HTR-8/SVneo (cell line): ENCODE measurements at regions not wholly inside any gene's neighbourhood (a gene's known extent, or its start where the extent isn't known, plus 50 kb on each side); places are given as distances from the start of the nearest gene placed in this dataset.

Experiments used
- DNase-seq: peaks from one replicate; pipeline ENCODE4 v3.0.0; 2011; ENCODE audit warnings: low spot score, mixed read lengths; ENCODE audit not compliant: insufficient read length
- FAIRE-seq: peaks from 2 replicates; lab custom pipeline; 2011; peaks lifted over from hg19 to GRCh38; lab: Jason Lieb, UNC

- FAIRE-seq (no peak), DNase-seq (no peak)
Measured at GRCh38 chr13:29920025-29920643, 69.7 kb upstream of the UBL3 start.

GRCh38 chr13:29918845-29919244 is 68.4 kb upstream of the UBL3 start:
- no peak for DNase-seq
- FAIRE-seq = no peak

- FAIRE-seq = no peak
- DNase-seq = no peak
Measured at GRCh38 chr13:29917650-29918049, 67.2 kb upstream of the UBL3 start.

- DNase-seq (no peak), FAIRE-seq (no peak)
Measured at GRCh38 chr13:29914581-29914980, 64.2 kb upstream of the UBL3 start.

GRCh38 chr13:29911781-29912418 is 61.5 kb upstream of the UBL3 start:
- DNase-seq = no peak
- FAIRE-seq = no peak

- FAIRE-seq (no peak), DNase-seq (no peak)
Measured at GRCh38 chr13:29909975-29910674, 59.7 kb upstream of the UBL3 start.

- no peak for FAIRE-seq
Measured at GRCh38 chr13:29909081-29909730, 58.8 kb upstream of the UBL3 start.

GRCh38 chr13:29908416-29909080 is 58.1 kb upstream of the UBL3 start:
- no peak for FAIRE-seq

More at GRCh38 chr13:29909081-29909730, 58.8 kb upstream of the UBL3 start:
- DNase-seq = no peak

GRCh38 chr13:29907670-29908069 is 57.3 kb upstream of the UBL3 start:
- no peak for FAIRE-seq
- DNase-seq = no peak

More at GRCh38 chr13:29908416-29909080, 58.1 kb upstream of the UBL3 start:
- DNase-seq = no peak

- DNase-seq = no peak
- FAIRE-seq = no peak
Measured at GRCh38 chr13:29906432-29907011, 56.1 kb upstream of the UBL3 start.

GRCh38 chr13:29905845-29906244 is 55.4 kb upstream of the UBL3 start:
- no peak for DNase-seq
- FAIRE-seq = no peak

- FAIRE-seq (no peak), DNase-seq (no peak)
Measured at GRCh38 chr13:29903996-29904395, 53.6 kb upstream of the UBL3 start.

GRCh38 chr13:29903543-29903942 is 53.1 kb upstream of the UBL3 start:
- FAIRE-seq (no peak), DNase-seq (no peak)

GRCh38 chr13:29902632-29903305 is 52.4 kb upstream of the UBL3 start:
- FAIRE-seq = no peak

GRCh38 chr13:29901710-29902631 is 51.6 kb upstream of the UBL3 start:
- no peak for FAIRE-seq
- DNase-seq = peak; percentile 60

More at GRCh38 chr13:29902632-29903305, 52.4 kb upstream of the UBL3 start:
- DNase-seq = no peak
